HG02884 (cell line): ENCODE measurements at regions not wholly inside any gene's neighbourhood (a gene's known extent, or its start where the extent isn't known, plus 50 kb on each side); places are given as distances from the start of the nearest gene placed in this dataset.

Experiments
- ATAC-seq: cut with Tn5 transposase; IDR thresholded peaks from one replicate; pipeline ENCODE4 v1.9.1; 2021; ENCODE audit warnings: mild to moderate bottlenecking, moderate library complexity; ENCODE audit not compliant: unreplicated experiment

DNA sequence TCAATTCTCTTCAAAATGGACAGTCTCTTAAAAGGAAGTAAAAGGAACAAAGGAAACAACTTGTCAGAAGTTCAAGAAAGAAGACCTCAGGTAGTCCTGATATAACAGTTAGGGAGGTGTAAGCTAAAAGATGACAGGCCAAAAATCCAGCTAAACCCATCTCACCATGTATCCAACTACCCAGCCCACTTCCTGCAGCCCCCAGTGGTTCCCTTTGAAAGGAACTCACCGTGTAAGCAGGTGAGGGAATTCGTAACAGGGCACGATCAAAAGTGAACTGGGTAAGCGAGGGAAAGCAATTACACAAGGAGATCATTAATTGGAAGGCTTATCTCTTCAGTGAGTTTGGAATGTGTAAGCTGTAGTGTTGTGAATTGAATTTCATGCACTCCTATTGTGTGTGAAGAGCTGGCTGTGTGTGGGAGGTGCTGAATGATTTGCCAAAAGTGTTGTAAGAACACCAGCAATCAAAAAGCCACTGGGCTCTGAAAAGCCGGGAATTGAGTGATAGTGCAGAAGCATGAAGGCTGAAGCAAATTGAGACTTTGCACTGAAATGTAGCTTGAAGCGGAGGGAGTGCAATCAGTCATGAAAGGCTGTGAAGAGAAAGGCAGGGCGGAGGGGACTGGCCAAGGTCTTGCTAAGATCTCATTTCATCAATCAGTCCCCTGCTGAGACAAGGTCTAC lies 914.2 kb upstream of the LCORL start:
- ATAC-seq = no peak

- ATAC-seq = no peak
Observed at GRCh38 chr4:18934197-18934596, 912.6 kb upstream of the LCORL start.

- ATAC-seq = no peak
Observed at GRCh38 chr4:18932730-18933339, 911.3 kb upstream of the LCORL start.

DNA sequence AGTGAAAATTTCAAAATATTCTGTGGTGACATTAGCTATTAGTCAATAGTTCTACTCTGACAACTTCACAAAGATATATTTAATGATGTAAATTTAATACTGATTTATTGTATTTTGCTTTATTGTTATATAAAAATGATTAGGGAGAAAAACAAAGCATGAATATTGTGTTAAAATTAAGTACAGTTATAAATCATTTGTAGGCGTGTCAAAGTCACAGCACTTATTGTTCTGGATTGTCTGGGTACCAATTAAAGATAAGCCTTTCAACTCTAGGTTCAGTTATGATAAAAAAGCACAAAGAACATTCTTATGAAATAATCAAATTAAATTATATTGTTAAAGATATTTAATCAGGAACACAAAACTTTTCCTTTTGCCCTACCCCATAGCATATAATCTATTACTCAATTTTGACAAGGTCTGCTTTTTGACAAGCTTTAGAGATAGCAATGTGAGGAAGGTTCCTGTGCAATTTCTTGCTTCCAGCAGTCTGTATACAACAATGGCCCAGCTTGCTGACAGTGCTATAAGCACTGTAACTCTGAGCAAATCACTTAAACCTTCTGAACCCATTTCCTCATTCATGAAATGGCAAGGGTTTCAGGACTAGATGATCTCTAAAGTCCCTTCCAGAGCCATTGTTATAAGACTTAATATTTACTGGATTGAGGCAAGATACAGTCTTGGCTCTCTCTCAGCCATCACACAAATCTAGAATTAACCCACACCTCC lies 910.3 kb upstream of the LCORL start:
- ATAC-seq = no peak

GRCh38 chr4:18930487-18930886 lies 908.9 kb upstream of the LCORL start:
- no peak for ATAC-seq

GRCh38 chr4:18923496-18924161 lies 902.1 kb upstream of the LCORL start:
- no peak for ATAC-seq

GRCh38 chr4:18917689-18918088 lies 896.1 kb upstream of the LCORL start:
- no peak for ATAC-seq

GRCh38 chr4:18914182-18914581 lies 892.6 kb upstream of the LCORL start:
- no peak for ATAC-seq

DNA sequence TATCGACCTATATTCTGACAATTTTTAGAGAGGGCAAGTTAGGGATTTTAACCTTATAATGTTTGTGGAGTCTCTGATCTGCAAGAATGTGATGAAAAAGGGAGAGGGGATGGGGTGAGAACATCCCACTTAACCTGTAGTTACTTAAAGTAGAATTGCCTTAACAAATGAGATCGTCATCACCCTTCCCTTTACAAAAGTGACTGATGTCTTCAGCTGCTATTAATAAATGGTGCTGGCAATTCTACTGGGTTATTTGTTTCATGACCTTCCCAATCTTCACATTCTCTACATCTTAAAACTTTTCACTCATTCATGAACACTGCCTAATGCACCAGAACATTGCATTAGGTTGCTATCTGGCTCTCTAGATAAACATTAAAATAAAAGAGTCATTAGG lies 873.4 kb upstream of the LCORL start:
- no peak for ATAC-seq

DNA sequence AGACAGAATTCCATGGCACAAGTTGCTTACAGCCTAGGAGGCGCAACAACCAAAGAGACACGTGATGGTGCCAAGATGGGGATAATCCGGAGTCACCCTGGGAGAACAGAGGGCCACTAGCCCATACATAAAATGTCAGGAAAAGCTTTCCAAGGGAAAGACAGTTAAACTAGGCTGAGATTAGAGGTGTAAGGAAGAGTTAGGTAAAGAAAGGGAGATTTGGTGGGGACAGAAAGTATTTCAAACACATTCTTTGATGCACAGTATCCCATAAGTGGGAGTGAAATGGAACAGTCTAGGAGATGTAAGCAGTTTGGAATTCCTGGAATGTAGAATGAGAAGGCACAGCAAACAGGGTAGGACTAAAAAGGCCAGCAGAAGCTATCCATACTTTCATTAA lies 860.9 kb upstream of the LCORL start:
- no peak for ATAC-seq

GRCh38 chr4:18881556-18881955 lies 860.0 kb upstream of the LCORL start:
- ATAC-seq = no peak

GRCh38 chr4:18880871-18881270 lies 859.3 kb upstream of the LCORL start:
- ATAC-seq = no peak

- ATAC-seq = no peak
Observed at GRCh38 chr4:18878561-18878960, 857.0 kb upstream of the LCORL start.

DNA sequence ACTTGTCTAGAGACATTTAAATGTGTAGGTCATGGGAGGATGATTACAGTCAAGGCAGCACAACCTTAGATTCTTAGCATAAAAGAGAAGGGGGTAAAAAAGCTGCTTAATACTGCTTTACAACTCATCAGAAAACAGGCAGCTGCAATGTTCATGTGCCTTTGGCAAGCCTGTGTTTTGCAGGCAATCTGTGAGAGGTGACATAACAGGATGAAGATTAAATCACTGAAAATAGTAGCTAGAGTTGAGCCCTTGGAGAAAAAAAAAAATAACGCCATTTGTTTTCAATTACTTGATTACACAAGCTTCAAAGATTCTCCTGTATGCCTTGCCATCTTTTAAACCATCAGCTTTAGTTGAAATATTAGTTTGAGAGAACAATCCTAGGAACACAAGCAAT lies 847.6 kb upstream of the LCORL start:
- ATAC-seq = no peak

- no peak for ATAC-seq
Observed at GRCh38 chr4:18860836-18861530, 839.4 kb upstream of the LCORL start.

DNA sequence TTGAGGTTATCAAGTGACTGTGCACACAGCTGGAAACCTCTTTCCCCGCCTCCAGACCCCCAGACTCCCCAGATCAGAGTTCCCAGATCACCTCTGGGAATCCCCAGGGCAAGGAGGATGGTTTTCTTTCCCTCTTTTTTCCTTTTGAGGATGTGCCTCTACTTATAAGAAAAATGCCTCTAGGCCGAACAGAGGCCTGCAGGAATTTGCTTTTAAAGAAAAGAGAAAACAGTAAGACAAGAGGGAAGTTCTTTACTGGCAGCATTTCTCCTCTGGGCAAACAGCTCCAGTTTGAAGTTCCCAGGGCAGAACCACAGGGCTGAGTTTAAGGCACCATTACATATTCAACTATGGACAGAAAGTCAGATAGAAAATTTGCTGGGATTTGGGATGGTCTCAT lies 837.9 kb upstream of the LCORL start:
- ATAC-seq = no peak

DNA sequence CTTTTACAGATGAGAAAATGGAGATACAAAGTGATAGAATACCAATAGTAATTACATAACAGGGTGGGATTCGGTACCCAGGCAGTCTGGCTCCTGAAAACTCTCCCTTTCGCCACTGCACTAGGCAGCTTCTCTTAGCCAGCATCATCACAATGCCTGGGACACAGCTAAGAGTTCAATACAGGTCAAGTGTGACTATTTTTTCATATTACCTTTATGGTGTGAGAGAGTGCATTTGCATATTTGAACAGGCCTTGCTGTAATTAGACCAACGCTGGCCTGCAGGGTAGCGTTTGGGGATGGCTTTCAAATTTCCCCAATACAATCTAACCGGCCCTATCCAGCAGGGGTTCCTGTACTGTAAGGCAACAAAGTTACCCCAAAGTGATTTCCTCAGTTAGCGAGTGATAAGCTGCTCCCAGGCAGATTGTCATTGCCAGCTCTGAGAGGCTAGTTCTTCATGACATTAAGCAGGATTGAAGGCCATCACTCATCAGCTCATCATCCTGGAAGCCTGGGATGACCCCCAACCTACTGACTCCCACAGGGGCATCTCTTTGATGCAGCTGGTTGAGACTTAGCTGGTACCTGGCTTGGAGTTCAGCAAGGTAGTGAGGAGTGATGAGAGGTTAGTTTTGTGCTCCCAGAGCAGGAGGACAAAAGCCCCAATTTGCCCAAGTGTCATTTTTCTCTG lies 836.8 kb upstream of the LCORL start:
- no peak for ATAC-seq

GRCh38 chr4:18850867-18851266 lies 829.3 kb upstream of the LCORL start:
- no peak for ATAC-seq

DNA sequence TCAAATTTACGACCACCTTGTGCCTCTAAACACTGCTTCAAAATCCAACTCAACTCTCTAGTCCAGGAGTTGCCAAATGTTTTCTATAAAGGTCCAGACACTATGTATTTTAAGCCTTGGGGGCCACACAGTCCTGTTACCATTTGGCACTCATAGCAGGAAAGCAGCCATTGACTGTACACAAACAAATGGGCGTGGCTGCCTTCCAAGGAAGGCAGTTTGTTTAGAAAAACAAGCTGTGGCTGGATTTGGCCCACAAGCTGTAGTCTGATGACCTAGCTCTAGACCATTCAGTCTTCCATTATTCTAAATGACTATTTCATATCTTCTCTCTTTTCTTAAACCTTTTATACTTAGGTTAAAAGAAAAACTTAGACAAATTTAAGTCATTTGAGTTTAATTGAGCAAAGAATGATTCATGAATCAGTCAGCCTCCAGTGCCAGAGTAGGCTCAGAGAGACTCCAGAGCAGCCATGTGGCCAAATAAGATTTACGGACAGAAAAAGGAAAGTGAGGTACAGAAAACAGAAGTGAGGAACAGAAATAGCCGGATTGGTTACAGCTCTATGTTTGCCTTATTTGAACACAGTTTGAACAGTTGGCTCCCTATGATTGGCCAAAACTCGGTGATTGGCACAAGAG lies 825.8 kb upstream of the LCORL start:
- ATAC-seq = no peak

GRCh38 chr4:18846313-18846712 lies 824.8 kb upstream of the LCORL start:
- ATAC-seq = no peak
